B cell (primary cell): ENCODE measurements at regions not wholly inside any gene's neighbourhood (a gene's known extent, or its start where the extent isn't known, plus 50 kb on each side); places are given as distances from the start of the nearest gene placed in this dataset.

ENCODE experiments used
- CTCF ChIP-seq: fragments of 200-600 bp; IDR thresholded peaks from one replicate; pipeline ENCODE4 v1.8.0; 2022; ENCODE audit warnings: antibody characterized with exemption, mild to moderate bottlenecking
- EZH2 ChIP-seq: IDR thresholded peaks from 2 replicates; pipeline ENCODE4 v1.6.1; 2012; ENCODE audit warnings: borderline replicate concordance, low read depth, mild to moderate bottlenecking, moderate library complexity, low read length; ENCODE audit not compliant: insufficient read depth, poor library complexity, severe bottlenecking

GRCh38 chr10:8913720-8914119 is 859.2 kb downstream of the GATA3 start:
- TF ChIP-seq CTCF (no peak), EZH2 (no peak)
